Pulmonary artery endothelial cell (primary cell): ENCODE measurements at regions not wholly inside any gene's neighbourhood (a gene's known extent, or its start where the extent isn't known, plus 50 kb on each side); places are given as distances from the start of the nearest gene placed in this dataset.
"Not testable (repeated sequence)": the region's sequence is repeated elsewhere in the genome, so short reads cannot be mapped to it uniquely, and the experiment has no call there.

Experiments used
- DNase-seq: peaks from one replicate; pipeline ENCODE4 v3.0.0-alpha.2; 2011; ENCODE audit warnings: low read depth, low spot score

DNA sequence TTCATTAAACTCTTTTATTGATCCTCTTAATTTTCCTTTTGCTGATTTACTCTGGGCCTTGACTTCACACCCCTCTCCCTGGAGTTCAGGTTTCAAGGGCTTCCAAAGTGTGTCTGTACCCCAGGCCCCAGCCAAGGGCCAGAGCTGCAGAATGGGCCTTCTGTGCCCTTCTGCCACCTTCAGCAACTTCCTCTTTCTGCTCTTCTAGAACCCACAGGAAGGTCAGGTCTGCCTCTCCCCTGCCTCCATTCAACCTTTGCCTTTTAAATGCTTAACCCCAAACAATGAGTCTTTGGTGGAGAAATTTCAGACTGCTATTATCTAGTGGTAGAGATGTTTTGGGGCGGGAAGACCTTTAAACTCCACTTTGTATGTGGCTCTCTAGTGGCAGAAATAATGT is 63.1 kb downstream of the TSN start:
- DNase-seq, result no peak

DNA sequence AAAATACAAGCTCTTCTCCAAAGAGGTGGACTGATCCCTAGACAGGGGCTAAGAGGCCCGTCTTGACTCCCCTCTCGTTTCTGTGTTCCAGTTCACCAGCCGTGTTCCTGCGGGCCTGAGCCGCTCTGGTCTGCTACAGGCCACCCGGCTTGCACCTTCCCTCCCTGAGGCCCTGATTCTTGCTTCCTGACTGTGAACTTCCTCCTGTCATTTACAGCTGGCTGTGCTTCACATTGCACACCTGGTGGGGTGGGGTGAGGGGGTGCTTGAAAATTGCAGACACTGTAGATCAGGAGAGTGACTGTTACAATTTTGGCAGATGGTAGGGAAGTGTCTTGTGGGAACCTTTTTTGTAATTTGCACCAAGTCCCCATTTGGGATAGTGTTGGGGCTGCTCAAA is 64.4 kb downstream of the TSN start:
- no peak for DNase-seq

GRCh38 chr2:121821476-121822158 is 66.2 kb downstream of the TSN start:
- DNase-seq, result no peak

DNA sequence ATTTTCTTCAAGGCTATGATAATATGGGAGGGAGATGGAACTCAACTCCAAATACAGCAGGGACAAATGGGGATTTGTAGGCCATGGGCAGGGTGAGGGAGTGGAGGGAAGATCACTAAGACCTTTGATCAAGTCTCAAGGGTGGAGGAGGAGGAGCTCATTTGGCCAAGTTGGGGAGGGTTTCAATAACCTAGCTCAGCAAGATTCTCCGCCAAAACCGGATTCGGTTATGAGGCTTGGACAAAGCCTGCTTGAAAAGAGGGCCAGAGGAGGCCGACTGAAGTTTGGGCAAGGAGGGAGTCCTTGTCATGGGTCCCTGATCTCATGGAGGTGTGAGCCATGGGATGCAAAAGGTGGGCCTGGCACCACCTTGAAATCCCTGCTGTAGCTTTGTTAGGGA is 68.8 kb downstream of the TSN start:
- no peak for DNase-seq

GRCh38 chr2:121825003-121825950 is 69.8 kb downstream of the TSN start:
- no peak for DNase-seq

DNA sequence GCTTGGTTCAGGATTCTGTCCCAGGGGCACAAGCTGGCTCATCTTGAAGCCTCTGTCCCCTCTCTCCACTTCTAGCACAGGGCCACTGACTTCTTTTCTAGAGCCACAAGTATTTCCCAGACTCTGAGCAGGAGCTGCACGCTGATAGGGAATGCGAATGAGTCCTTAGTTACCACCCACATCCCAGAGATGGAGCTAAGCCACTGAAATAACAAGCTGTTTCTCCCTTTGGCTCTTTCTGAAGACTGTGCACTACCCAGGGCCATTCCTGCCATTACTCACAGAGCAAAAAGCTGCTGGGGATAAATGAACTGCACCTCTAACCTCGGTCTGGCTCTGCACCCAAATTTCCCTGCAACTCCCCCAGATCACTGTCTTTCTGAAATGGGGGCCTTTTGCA is 70.6 kb downstream of the TSN start:
- no peak for DNase-seq

GRCh38 chr2:121828281-121828731 is 72.9 kb downstream of the TSN start:
- DNase-seq, result no peak

DNA sequence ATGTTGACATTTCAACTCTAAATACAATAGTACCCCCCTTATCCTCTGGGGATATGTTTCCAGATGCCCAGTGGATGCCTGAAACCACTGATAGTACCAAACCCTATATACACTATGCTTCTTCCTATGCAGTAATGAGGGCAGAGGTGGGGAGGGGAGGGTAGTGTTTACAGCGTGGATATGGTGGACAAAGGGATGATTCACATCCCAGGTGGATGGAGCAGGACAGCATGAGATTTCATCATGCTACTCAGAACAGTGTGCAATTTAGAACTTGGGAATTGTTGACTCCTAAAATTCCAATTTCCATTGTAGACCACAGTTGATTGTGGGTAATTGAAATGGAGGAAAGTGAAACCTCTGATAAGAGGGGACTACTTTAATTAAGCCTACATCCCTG is 75.4 kb downstream of the TSN start:
- no peak for DNase-seq

DNA sequence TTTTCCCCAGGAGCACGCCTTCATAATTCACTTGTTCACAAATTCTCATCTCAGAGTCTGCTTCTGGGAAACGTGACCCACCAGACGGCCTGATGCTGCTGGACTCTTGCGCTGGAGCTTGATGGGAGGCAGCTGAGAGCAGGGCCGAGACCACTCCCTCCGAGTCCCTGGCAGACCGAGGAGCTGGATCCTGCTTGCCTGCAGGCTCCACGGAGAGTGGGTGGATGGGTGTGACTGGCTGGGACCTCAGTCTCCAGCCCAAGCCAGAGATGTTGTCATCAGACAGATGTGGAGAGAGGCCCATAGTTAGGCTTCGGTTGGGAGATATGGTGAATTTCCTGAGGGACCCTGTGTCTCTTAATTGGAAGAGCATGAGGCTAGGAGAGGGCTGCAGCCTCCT is 76.4 kb downstream of the TSN start:
- no peak for DNase-seq

GRCh38 chr2:121832412-121833357 is 77.2 kb downstream of the TSN start:
- DNase-seq, result no peak

- no peak for DNase-seq
Measured at GRCh38 chr2:121833358-121833723, 77.9 kb downstream of the TSN start.

GRCh38 chr2:121836611-121837010 is 81.2 kb downstream of the TSN start:
- DNase-seq, result no peak

GRCh38 chr2:121837591-121837990 is 82.1 kb downstream of the TSN start:
- no peak for DNase-seq

DNA sequence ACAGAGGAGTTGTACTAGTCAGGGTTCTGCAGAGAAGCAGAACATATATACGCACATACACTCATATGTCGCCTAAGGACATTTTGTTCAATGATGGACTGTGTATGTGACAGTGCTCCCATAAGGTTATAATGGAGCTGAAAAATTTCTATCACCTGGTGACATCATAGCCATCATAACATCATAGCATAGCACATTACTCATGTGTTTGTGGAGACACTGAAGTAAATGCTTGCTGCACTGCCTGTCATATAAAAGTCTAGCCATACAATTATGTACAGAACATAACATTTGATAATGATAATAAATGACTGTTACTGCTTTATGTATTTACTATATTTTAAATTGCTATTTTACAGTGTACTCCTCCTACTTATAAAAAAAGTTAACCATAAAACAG is 83.1 kb downstream of the TSN start:
- DNase-seq, result no peak

- DNase-seq, result no peak
Measured at GRCh38 chr2:121839584-121839983, 84.1 kb downstream of the TSN start.

DNA sequence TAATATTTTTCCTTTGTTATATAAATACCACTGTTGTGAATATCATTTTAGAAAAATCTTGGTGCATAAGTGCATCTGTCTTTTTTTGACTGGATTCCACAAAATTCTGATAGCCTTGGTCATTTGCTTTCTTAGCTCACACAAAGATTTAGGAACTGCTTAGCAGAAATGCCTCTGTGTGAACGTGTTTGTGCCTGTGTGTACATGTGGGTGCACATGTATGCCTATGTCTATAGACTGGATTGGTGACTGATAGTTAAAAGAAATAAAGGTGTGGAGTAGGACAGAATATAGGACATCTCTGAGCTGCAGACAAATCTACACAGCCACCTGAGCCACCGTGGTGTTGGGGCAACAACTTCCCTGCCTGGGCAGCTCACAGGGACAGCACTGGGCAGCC is 93.8 kb downstream of the TSN start:
- DNase-seq, result no peak

DNA sequence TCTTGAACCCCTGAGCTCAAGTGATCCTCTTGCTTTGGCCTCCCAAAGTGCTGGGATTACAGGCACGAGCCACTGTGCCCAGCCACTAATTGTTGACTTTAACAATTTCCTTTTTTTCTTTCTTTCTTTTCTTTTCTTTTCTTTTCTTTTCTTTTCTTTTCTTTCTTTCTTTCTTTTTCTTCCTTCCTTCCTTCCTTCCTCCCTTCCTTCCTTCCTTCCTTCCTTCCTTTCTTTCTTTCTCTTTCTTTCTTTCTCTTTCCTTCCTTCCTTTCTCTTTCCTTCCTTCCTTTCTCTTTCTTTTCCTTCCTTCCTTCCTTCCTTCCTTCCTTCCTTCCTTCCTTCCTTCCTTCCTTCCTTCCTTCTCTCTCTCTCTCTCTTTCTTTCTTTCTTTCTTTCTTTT is 97.7 kb downstream of the TSN start:
- DNase-seq, result not testable (repeated sequence)

GRCh38 chr2:121855510-121855909 is 100.1 kb downstream of the TSN start:
- no peak for DNase-seq

GRCh38 chr2:121856360-121856759 is 100.9 kb downstream of the TSN start:
- no peak for DNase-seq

GRCh38 chr2:121858369-121858768 is 102.9 kb downstream of the TSN start:
- DNase-seq, result no peak

- no peak for DNase-seq
Measured at GRCh38 chr2:121858847-121859246, 103.4 kb downstream of the TSN start.
